GM12878 (cell line): ENCODE measurements at regions not wholly inside any gene's neighbourhood (a gene's known extent, or its start where the extent isn't known, plus 50 kb on each side); places are given as distances from the start of the nearest gene placed in this dataset.
"Not testable (repeated sequence)": the region's sequence is repeated elsewhere in the genome, so short reads cannot be mapped to it uniquely, and the experiment has no call there.

Source experiments
- ATAC-seq: fragments of 200-7000 bp; cut with Tn5 transposase; 3 replicates; pipeline ENCODE4 v1.9.1; 2020; ENCODE audit warnings: mild to moderate bottlenecking, moderate library complexity
- BruUV-seq: library from RNA; stranded (reverse); fragments of 400-500 nt; replicated peaks from 2 replicates; lab custom pipeline; 2021; lab: Mats Ljungman, UMichigan
- CTCF ChIA-PET: fragments of 300-600 bp; sonication (Branson Sonifier 250); formaldehyde crosslinking; extraction: SDS; loops from one replicate; lab custom pipeline; 2021; ENCODE audit warnings: inconsistent platforms; lab: Yijun Ruan, JAX
- POLR2A ChIA-PET: fragments of 350-600 bp; formaldehyde crosslinking; extraction: SDS; loops from one replicate; lab custom pipeline; 2021; ENCODE audit warnings: inconsistent platforms; lab: Charles Lee
- RAD21 ChIA-PET: fragments of 300-600 bp; sonication (Branson Sonifier 250); formaldehyde crosslinking; loops from one replicate; lab custom pipeline; 2023; ENCODE audit warnings: antibody characterized with exemption; ENCODE audit not compliant: unreplicated experiment; lab: Charles Lee
- SMC1A ChIA-PET: fragments of 300-600 bp; sonication (Branson Sonifier 250); formaldehyde crosslinking; loops from one replicate; lab custom pipeline; 2023; ENCODE audit not compliant: unreplicated experiment, uncharacterized antibody; lab: Charles Lee
- DNase-seq: peaks from one replicate; pipeline ENCODE4 v3.0.0-alpha.2; 2011; ENCODE audit warnings: low read depth, low spot score
- FAIRE-seq: peaks from 3 replicates; lab custom pipeline; 2011; peaks lifted over from hg19 to GRCh38; lab: Jason Lieb, UNC
- H2AFZ ChIP-seq: 2 replicates; pipeline ENCODE4 v1.6.0; 2011; ENCODE audit warnings: low read depth, low read length, control low read depth; ENCODE audit not compliant: control insufficient read depth
- H3K27ac ChIP-seq: 2 replicates; pipeline ENCODE4 v1.5.1; 2011; ENCODE audit warnings: control low read depth; ENCODE audit not compliant: control insufficient read depth, insufficient read depth
- H3K27me3 ChIP-seq, 2 experiments: replicated peaks in 1 of 2; 2 replicates each; pipeline versions ENCODE4 v1.6.0 to v1.6.1; 2011; ENCODE audit warnings: low read length in 1 of 2; ENCODE audit not compliant: control insufficient read depth in 2 of 2, insufficient read depth in 2 of 2
- H3K36me3 ChIP-seq, 2 experiments: 2 replicates each; pipeline ENCODE4 v1.5.1; 2011; ENCODE audit warnings: low read length in 1 of 2; ENCODE audit not compliant: control insufficient read depth in 2 of 2, insufficient read depth in 2 of 2
- H3K4me1 ChIP-seq: 2 replicates; pipeline ENCODE4 v1.6.1; 2011; ENCODE audit warnings: mild to moderate bottlenecking, low read length, moderate library complexity, mixed read lengths; ENCODE audit not compliant: control insufficient read depth, insufficient read depth
- H3K4me2 ChIP-seq: 2 replicates; pipeline ENCODE4 v1.6.0; 2011; ENCODE audit warnings: control low read depth; ENCODE audit not compliant: control insufficient read depth, insufficient read depth
- H3K4me3 ChIP-seq: fragments of 200-600 bp; sonication (generic); 2 replicates; pipeline ENCODE4 v1.5.1; 2016
- H3K79me2 ChIP-seq: 2 replicates; pipeline ENCODE4 v1.6.0; 2011; ENCODE audit warnings: low read length; ENCODE audit not compliant: control insufficient read depth, insufficient read depth
- H3K9ac ChIP-seq: 2 replicates; pipeline ENCODE4 v1.8.0; 2011; ENCODE audit warnings: low read length, control low read depth, mixed read lengths; ENCODE audit not compliant: control insufficient read depth, insufficient read depth
- H3K9me3 ChIP-seq: replicated peaks from 3 replicates; pipeline ENCODE4 v1.5.1; 2011; ENCODE audit warnings: mild to moderate bottlenecking, low read length; ENCODE audit not compliant: control insufficient read depth, insufficient read depth
- H4K20me1 ChIP-seq: 2 replicates; pipeline ENCODE4 v1.6.0; 2011; ENCODE audit not compliant: control insufficient read depth, insufficient read depth
- CTCF ChIP-seq, 3 experiments: IDR thresholded peaks in 2 of 3; conservative IDR thresholded peaks in 1 of 3; 2 replicates each; pipeline ENCODE4 v1.5.1; 2011; ENCODE audit warnings: low read depth in 3 of 3, low read length in 3 of 3, mild to moderate bottlenecking in 3 of 3, control low read depth in 2 of 3, moderate library complexity in 2 of 3, inconsistent platforms in 1 of 3, mixed read lengths in 1 of 3; ENCODE audit not compliant: control insufficient read depth in 2 of 3, insufficient read depth in 1 of 3; ENCODE audit errors: extremely low read depth in 1 of 3
- WGBS: methylation state at CpG from one replicate; pipeline ENCODE4 v1.1.6; 2016; ENCODE audit warnings: low lambda C conversion rate; ENCODE audit not compliant: insufficient replicate concordance, insufficient coverage; ENCODE audit errors: missing lambda C conversion rate; 5-methylcytosine and 5-hydroxymethylcytosine counted together
- in situ Hi-C: fragments of 300-500 bp; cut with MboI; formaldehyde crosslinking; loops from 9 replicates; pipeline ENCODE4 v1.14.3; 2018; ENCODE audit warnings: mixed read lengths
- intact Hi-C: fragments of 100-400 bp; cut with micrococcal nuclease; formaldehyde crosslinking; loops from one replicate; pipeline ENCODE4 v1.14.2; 2022; ENCODE audit not compliant: unreplicated experiment

GRCh38 chr21:13812191-13812590 is 202.6 kb downstream of the POTED start:
- H3K9ac ChIP-seq, H3K4me2 ChIP-seq, H3K36me3 ChIP-seq, FAIRE-seq, SMC1A ChIA-PET, H3K27me3 ChIP-seq, RAD21 ChIA-PET, H3K79me2 ChIP-seq, ATAC-seq, H3K4me1 ChIP-seq, H3K4me3 ChIP-seq, H4K20me1 ChIP-seq, in situ Hi-C loops, H2AFZ ChIP-seq, H3K9me3 ChIP-seq, BruUV-seq, POLR2A ChIA-PET, H3K27ac ChIP-seq, DNase-seq, intact Hi-C loops, CTCF ChIA-PET: not testable (repeated sequence)
- 0% methylated on average over 2 of the region's 2 CpGs for WGBS

GRCh38 chr21:13810559-13810958 is 201.0 kb downstream of the POTED start:
- FAIRE-seq, H3K79me2 ChIP-seq, ATAC-seq, POLR2A ChIA-PET, H4K20me1 ChIP-seq, H3K27me3 ChIP-seq, intact Hi-C loops, H3K4me1 ChIP-seq, H3K9ac ChIP-seq, DNase-seq, H3K36me3 ChIP-seq, RAD21 ChIA-PET, BruUV-seq, CTCF ChIA-PET, H3K4me2 ChIP-seq, SMC1A ChIA-PET, H3K9me3 ChIP-seq, H3K27ac ChIP-seq, in situ Hi-C loops, H2AFZ ChIP-seq, H3K4me3 ChIP-seq: not testable (repeated sequence)

GRCh38 chr21:13806444-13806843 is 196.9 kb downstream of the POTED start:
- H3K9me3 ChIP-seq, H3K79me2 ChIP-seq, SMC1A ChIA-PET, H4K20me1 ChIP-seq, ATAC-seq, RAD21 ChIA-PET, intact Hi-C loops, H3K4me1 ChIP-seq, FAIRE-seq, POLR2A ChIA-PET, H3K27me3 ChIP-seq, H3K4me2 ChIP-seq, BruUV-seq, in situ Hi-C loops, H3K27ac ChIP-seq, DNase-seq, H3K9ac ChIP-seq, H3K4me3 ChIP-seq, H2AFZ ChIP-seq, H3K36me3 ChIP-seq: not testable (repeated sequence)
- CTCF ChIA-PET = interaction anchor here (0.7 kb wide), 1 partner anchor 244 kb away, joined by 3 read pairs; no protein-coding TSS in a partner anchor
- peak in 1 of 3 experiments; percentile 4; a peak in 1 of 6 replicates for TF ChIP-seq CTCF (IDR thresholded peaks at IDR 0.05 in 2 of 3, conservative IDR thresholded peaks at IDR 0.05 in 1 of 3; ENCODE audit: control insufficient read depth in 2 of 3, extremely low read depth in 1 of 3, insufficient read depth in 1 of 3, low read depth in 3 of 3, low read length in 3 of 3)
- 0% methylated on average over 6 of the region's 7 CpGs for WGBS
